Aorta (tissue), 5 donors: ENCODE measurements at regions not wholly inside any gene's neighbourhood (a gene's known extent, or its start where the extent isn't known, plus 50 kb on each side); places are given as distances from the start of the nearest gene placed in this dataset.

Experiments used
- ATAC-seq: fragments of 200-7000 bp; cut with Tn5 transposase; one replicate; pipeline ENCODE4 v1.9.1; 2022; ENCODE audit warnings: moderate library complexity; ENCODE audit not compliant: low FRiP score
- DNase-seq, 2 donors: peaks; one replicate each; pipeline ENCODE4 v3.0.0-alpha.2; 2020
- H3K27ac ChIP-seq, 2 donors: one replicate each; pipeline ENCODE4 v1.5.1; 2013; ENCODE audit warnings: low read length in 2 of 2, mild to moderate bottlenecking in 2 of 2, moderate library complexity in 2 of 2, control low read depth in 1 of 2, inconsistent platforms in 1 of 2, low read depth in 1 of 2
- H3K27me3 ChIP-seq, 2 donors: one replicate each; pipeline ENCODE4 v1.6.1; 2013; ENCODE audit warnings: control low read depth in 1 of 2, low read length in 1 of 2, mild to moderate bottlenecking in 1 of 2, moderate library complexity in 1 of 2; ENCODE audit not compliant: insufficient read depth in 2 of 2, control insufficient read depth in 1 of 2
- H3K36me3 ChIP-seq, 2 donors: one replicate each; pipeline ENCODE4 v1.6.1; 2013; ENCODE audit warnings: control low read depth in 1 of 2, low read length in 1 of 2, mild to moderate bottlenecking in 1 of 2; ENCODE audit not compliant: insufficient read depth in 2 of 2, control insufficient read depth in 1 of 2
- H3K4me1 ChIP-seq, 2 donors: one replicate each; pipeline ENCODE4 v1.6.1; 2013; ENCODE audit warnings: low read length in 2 of 2, control low read depth in 1 of 2, mild to moderate bottlenecking in 1 of 2, moderate library complexity in 1 of 2; ENCODE audit not compliant: insufficient read depth in 2 of 2, control insufficient read depth in 1 of 2
- H3K4me3 ChIP-seq, 2 donors: one replicate each; pipeline ENCODE4 v1.5.1; 2013; ENCODE audit warnings: low read length in 2 of 2, control low read depth in 1 of 2, mild to moderate bottlenecking in 1 of 2
- H3K9me3 ChIP-seq: one replicate; pipeline ENCODE4 v1.6.1; 2013; ENCODE audit warnings: mild to moderate bottlenecking, low read length; ENCODE audit not compliant: control insufficient read depth
- WGBS, 2 donors: extraction: QIAGEN DNeasy Blood & Tissue Kit; methylation state at CpG; one replicate each; pipeline ENCODE4 v1.1.7; 2013; 5-methylcytosine and 5-hydroxymethylcytosine counted together
- intact Hi-C, 2 donors: fragments of 100-400 bp; cut with DNase I; formaldehyde crosslinking; loops; one replicate each; pipeline versions ENCODE4 v1.14.2 to v1.15.0; 2022
- donor health status: healthy with polysubstance abuse.
- donor health status: Bipolar disorder and iron deficiency.
- donor health status: DM: no; HTN: no; CAD: no.
- donor health status: DM: no; HTN: no; CAD: no.
- donor health status: DM: yes; HTN: yes; CAD: no.

- no peaks in the 10 kb centered on the region for H3K9me3 ChIP-seq
- DNase-seq (no peak), ATAC-seq (no peak)
- H3K27me3 ChIP-seq, result no peaks in the 10 kb centered on the region
- WGBS, 2 donors, result 96 to 100% methylated on average over 1 of the region's 1 CpG
- intact Hi-C loops, result no loop called here
- H3K27ac ChIP-seq, result no peak overlapping the region
- H3K36me3 ChIP-seq, result no peaks in the 10 kb centered on the region
- no peaks in the 10 kb centered on the region for H3K4me1 ChIP-seq
- no peak overlapping the region for H3K4me3 ChIP-seq
These were observed 660.6 kb downstream of the RNF144A start for GRCh38 chr2:7577769-7578168.

GRCh38 chr2:7584017-7584416 is 666.8 kb downstream of the RNF144A start:
- DNase-seq (no peak), ATAC-seq (no peak)
- no peaks in the 10 kb centered on the region for H3K27me3 ChIP-seq
- no peaks in the 10 kb centered on the region for H3K4me1 ChIP-seq
- intact Hi-C loops, result no loop called here
- no peaks in the 10 kb centered on the region for H3K9me3 ChIP-seq
- no peaks in the 10 kb centered on the region for H3K36me3 ChIP-seq
- no peak overlapping the region for H3K4me3 ChIP-seq
- no peak overlapping the region for H3K27ac ChIP-seq

GRCh38 chr2:7586898-7587297 is 669.7 kb downstream of the RNF144A start:
- WGBS, 2 donors, result 91 to 93% methylated on average over 4 of the region's 4 CpGs
- intact Hi-C loops, result no loop called here
- DNase-seq (no peak), ATAC-seq (no peak)
- H3K4me3 ChIP-seq, result no peak overlapping the region
- no peaks in the 10 kb centered on the region for H3K9me3 ChIP-seq
- no peaks in the 10 kb centered on the region for H3K4me1 ChIP-seq
- H3K27ac ChIP-seq, result no peak overlapping the region
- H3K36me3 ChIP-seq, result no peaks in the 10 kb centered on the region
- no peaks in the 10 kb centered on the region for H3K27me3 ChIP-seq

DNA sequence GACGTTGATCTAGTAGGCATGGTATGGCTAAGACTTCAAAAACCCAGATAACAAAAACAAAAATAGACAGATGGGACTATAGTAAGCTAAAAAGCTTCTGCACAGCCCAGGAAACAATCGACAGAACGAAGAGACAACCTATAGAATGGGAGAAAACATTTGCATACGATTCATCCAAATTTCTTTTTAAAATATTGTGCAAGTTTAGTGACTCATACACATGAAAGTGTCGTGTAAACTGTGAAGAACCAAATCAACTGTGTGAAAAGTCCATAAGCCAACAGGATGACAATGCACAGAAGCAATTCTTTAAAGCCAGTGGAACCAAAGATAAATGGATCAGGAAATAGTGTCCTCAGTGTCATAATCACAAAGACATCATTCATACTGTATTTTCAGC is 671.1 kb downstream of the RNF144A start:
- H3K36me3 ChIP-seq, result no peaks in the 10 kb centered on the region
- no peak overlapping the region for H3K4me3 ChIP-seq
- DNase-seq (no peak), ATAC-seq (no peak)
- no peaks in the 10 kb centered on the region for H3K27me3 ChIP-seq
- intact Hi-C loops, result no loop called here
- H3K4me1 ChIP-seq, result no peaks in the 10 kb centered on the region
- WGBS, 2 donors, result 88 to 89% methylated on average over 5 of the region's 5 CpGs
- no peak overlapping the region for H3K27ac ChIP-seq
- no peaks in the 10 kb centered on the region for H3K9me3 ChIP-seq

GRCh38 chr2:7592618-7593140 is 675.5 kb downstream of the RNF144A start:
- H3K4me1 ChIP-seq, result no peaks in the 10 kb centered on the region
- intact Hi-C loops, result no loop called here
- H3K36me3 ChIP-seq, result no peaks in the 10 kb centered on the region
- ATAC-seq, result no peak
- H3K27me3 ChIP-seq, result no peaks in the 10 kb centered on the region
- 78 to 83% methylated on average over 5 of the region's 5 CpGs for WGBS, 2 donors
- no peaks in the 10 kb centered on the region for H3K9me3 ChIP-seq
- DNase-seq, result no peak
- H3K4me3 ChIP-seq, result no peak overlapping the region
- H3K27ac ChIP-seq, result no peak overlapping the region

GRCh38 chr2:7593360-7593759 is 676.1 kb downstream of the RNF144A start:
- Histone ChIP-seq H3K4me3 (no peak overlapping the region), H3K36me3 (no peaks in the 10 kb centered on the region), H3K4me1 (no peaks in the 10 kb centered on the region), H3K27me3 (no peaks in the 10 kb centered on the region), H3K9me3 (no peaks in the 10 kb centered on the region), H3K27ac (no peak overlapping the region)
- intact Hi-C loops, result no loop called here
- no peak for ATAC-seq
- no peak for DNase-seq

- 78 to 86% methylated on average over 4 of the region's 4 CpGs for WGBS, 2 donors
- Histone ChIP-seq H3K4me3 (no peak overlapping the region), H3K27ac (no peak overlapping the region), H3K4me1 (no peaks in the 10 kb centered on the region), H3K27me3 (no peaks in the 10 kb centered on the region), H3K36me3 (no peaks in the 10 kb centered on the region), H3K9me3 (no peaks in the 10 kb centered on the region)
- intact Hi-C loops, result no loop called here
- DNase-seq (no peak), ATAC-seq (no peak)
These were observed 677.0 kb downstream of the RNF144A start for GRCh38 chr2:7594211-7594610.

GRCh38 chr2:7595206-7595605 is 678.0 kb downstream of the RNF144A start:
- ATAC-seq (no peak), DNase-seq (no peak)
- Histone ChIP-seq H3K27ac (no peak overlapping the region), H3K27me3 (no peaks in the 10 kb centered on the region), H3K4me3 (no peak overlapping the region), H3K36me3 (no peaks in the 10 kb centered on the region), H3K4me1 (no peaks in the 10 kb centered on the region), H3K9me3 (peaks cover 2% of the 10 kb centered on the region)
- 91% methylated on average over 3 of the region's 3 CpGs for WGBS, 2 donors
- intact Hi-C loops, result no loop called here

GRCh38 chr2:7598402-7598801 is 681.2 kb downstream of the RNF144A start:
- no peaks in the 10 kb centered on the region for H3K27me3 ChIP-seq
- 92 to 97% methylated on average over 3 of the region's 3 CpGs for WGBS, 2 donors
- intact Hi-C loops, result no loop called here
- H3K9me3 ChIP-seq, result peaks cover 2% of the 10 kb centered on the region
- DNase-seq (no peak), ATAC-seq (no peak)
- no peak overlapping the region for H3K27ac ChIP-seq
- no peaks in the 10 kb centered on the region for H3K4me1 ChIP-seq
- no peak overlapping the region for H3K4me3 ChIP-seq
- H3K36me3 ChIP-seq, result no peaks in the 10 kb centered on the region
